ENCODE measurements at regions not wholly inside any gene's neighbourhood (a gene's known extent, or its start where the extent isn't known, plus 50 kb on each side); places are given as distances from the start of the nearest gene placed in this dataset.

GRCh38 chr1:234667600-234668576 lies 57.9 kb upstream of the IRF2BP2 start:
- Histone ChIP-seq H3K27me3 (replicated peaks; ENCODE audit: control insufficient read depth, insufficient read depth, low read length, poor library complexity, severe bottlenecking) (no peaks in the 10 kb centered on the region), H3K4me1 (ENCODE audit: control insufficient read depth, insufficient read depth, low read length, poor library complexity, severe bottlenecking) (no peaks in the 10 kb centered on the region), H3K36me3 (ENCODE audit: control insufficient read depth, insufficient read depth, low read length) (no peaks in the 10 kb centered on the region), H3K4me3 (ENCODE audit: insufficient read depth, low read depth, low read length, poor library complexity, severe bottlenecking) (no peak overlapping the region), H3K27ac (ENCODE audit: insufficient read depth, low read length, poor library complexity, severe bottlenecking) (no peak overlapping the region), H3K9me3 (ENCODE audit: control insufficient read depth, low read length) (no peaks in the 10 kb centered on the region)
- no peak for DNase-seq

GRCh38 chr1:234666761-234667160 lies 56.8 kb upstream of the IRF2BP2 start:
- Histone ChIP-seq H3K27ac (ENCODE audit: insufficient read depth, low read length, poor library complexity, severe bottlenecking) (no peak overlapping the region), H3K27me3 (replicated peaks; ENCODE audit: control insufficient read depth, insufficient read depth, low read length, poor library complexity, severe bottlenecking) (no peaks in the 10 kb centered on the region), H3K9me3 (ENCODE audit: control insufficient read depth, low read length) (no peaks in the 10 kb centered on the region), H3K36me3 (ENCODE audit: control insufficient read depth, insufficient read depth, low read length) (no peaks in the 10 kb centered on the region), H3K4me3 (ENCODE audit: insufficient read depth, low read depth, low read length, poor library complexity, severe bottlenecking) (no peak overlapping the region), H3K4me1 (ENCODE audit: control insufficient read depth, insufficient read depth, low read length, poor library complexity, severe bottlenecking) (no peaks in the 10 kb centered on the region)
- no peak for DNase-seq

GRCh38 chr1:234665975-234666605 lies 56.1 kb upstream of the IRF2BP2 start:
- Histone ChIP-seq H3K36me3 (ENCODE audit: control insufficient read depth, insufficient read depth, low read length) (no peaks in the 10 kb centered on the region), H3K9me3 (ENCODE audit: control insufficient read depth, low read length) (no peaks in the 10 kb centered on the region), H3K4me1 (ENCODE audit: control insufficient read depth, insufficient read depth, low read length, poor library complexity, severe bottlenecking) (no peaks in the 10 kb centered on the region), H3K27me3 (replicated peaks; ENCODE audit: control insufficient read depth, insufficient read depth, low read length, poor library complexity, severe bottlenecking) (no peaks in the 10 kb centered on the region), H3K4me3 (ENCODE audit: insufficient read depth, low read depth, low read length, poor library complexity, severe bottlenecking) (no peak overlapping the region), H3K27ac (ENCODE audit: insufficient read depth, low read length, poor library complexity, severe bottlenecking) (no peak overlapping the region)
- DNase-seq, result no peak

- no peaks in the 10 kb centered on the region for H3K4me1 ChIP-seq (ENCODE audit: control insufficient read depth, insufficient read depth, low read length, poor library complexity, severe bottlenecking)
- DNase-seq, result no peak
- no peaks in the 10 kb centered on the region for H3K36me3 ChIP-seq (ENCODE audit: control insufficient read depth, insufficient read depth, low read length)
- H3K4me3 ChIP-seq (ENCODE audit: insufficient read depth, low read depth, low read length, poor library complexity, severe bottlenecking), result no peak overlapping the region
- no peak overlapping the region for H3K27ac ChIP-seq (ENCODE audit: insufficient read depth, low read length, poor library complexity, severe bottlenecking)
- H3K9me3 ChIP-seq (ENCODE audit: control insufficient read depth, low read length), result no peaks in the 10 kb centered on the region
- no peaks in the 10 kb centered on the region for H3K27me3 ChIP-seq (replicated peaks; ENCODE audit: control insufficient read depth, insufficient read depth, low read length, poor library complexity, severe bottlenecking)
These were observed 52.2 kb upstream of the IRF2BP2 start for GRCh38 chr1:234662148-234662547.

GRCh38 chr1:234661317-234661928 lies 51.4 kb upstream of the IRF2BP2 start:
- no peaks in the 10 kb centered on the region for H3K27me3 ChIP-seq (replicated peaks; ENCODE audit: control insufficient read depth, insufficient read depth, low read length, poor library complexity, severe bottlenecking)
- no peaks in the 10 kb centered on the region for H3K4me1 ChIP-seq (ENCODE audit: control insufficient read depth, insufficient read depth, low read length, poor library complexity, severe bottlenecking)
- H3K4me3 ChIP-seq (ENCODE audit: insufficient read depth, low read depth, low read length, poor library complexity, severe bottlenecking), result no peak overlapping the region
- H3K9me3 ChIP-seq (ENCODE audit: control insufficient read depth, low read length), result no peaks in the 10 kb centered on the region
- no peak overlapping the region for H3K27ac ChIP-seq (ENCODE audit: insufficient read depth, low read length, poor library complexity, severe bottlenecking)
- no peak for DNase-seq
- no peaks in the 10 kb centered on the region for H3K36me3 ChIP-seq (ENCODE audit: control insufficient read depth, insufficient read depth, low read length)

GRCh38 chr1:234660536-234661316 lies 50.7 kb upstream of the IRF2BP2 start:
- Histone ChIP-seq H3K36me3 (ENCODE audit: control insufficient read depth, insufficient read depth, low read length) (no peaks in the 10 kb centered on the region), H3K27me3 (replicated peaks; ENCODE audit: control insufficient read depth, insufficient read depth, low read length, poor library complexity, severe bottlenecking) (no peaks in the 10 kb centered on the region), H3K4me1 (ENCODE audit: control insufficient read depth, insufficient read depth, low read length, poor library complexity, severe bottlenecking) (no peaks in the 10 kb centered on the region), H3K9me3 (ENCODE audit: control insufficient read depth, low read length) (no peaks in the 10 kb centered on the region), H3K27ac (ENCODE audit: insufficient read depth, low read length, poor library complexity, severe bottlenecking) (no peak overlapping the region), H3K4me3 (ENCODE audit: insufficient read depth, low read depth, low read length, poor library complexity, severe bottlenecking) (no peak overlapping the region)
- no peak for DNase-seq

Data from effector memory CD4-positive, alpha-beta T cell (primary cell).